ENCODE measurements at regions not wholly inside any gene's neighbourhood (a gene's known extent, or its start where the extent isn't known, plus 50 kb on each side); places are given as distances from the start of the nearest gene placed in this dataset.

GRCh38 chr1:207963427-207964194 lies 52.7 kb upstream of the CD34 start:
- TF ChIP-seq POLR2A (IDR thresholded peaks at IDR 0.05; ENCODE audit: low read length) (peak; percentile 87), GATA1 (IDR thresholded peaks at IDR 0.05; ENCODE audit: low read depth, low read length) (no peak)
